ENCODE measurements at regions not wholly inside any gene's neighbourhood (a gene's known extent, or its start where the extent isn't known, plus 50 kb on each side); places are given as distances from the start of the nearest gene placed in this dataset.

DNA sequence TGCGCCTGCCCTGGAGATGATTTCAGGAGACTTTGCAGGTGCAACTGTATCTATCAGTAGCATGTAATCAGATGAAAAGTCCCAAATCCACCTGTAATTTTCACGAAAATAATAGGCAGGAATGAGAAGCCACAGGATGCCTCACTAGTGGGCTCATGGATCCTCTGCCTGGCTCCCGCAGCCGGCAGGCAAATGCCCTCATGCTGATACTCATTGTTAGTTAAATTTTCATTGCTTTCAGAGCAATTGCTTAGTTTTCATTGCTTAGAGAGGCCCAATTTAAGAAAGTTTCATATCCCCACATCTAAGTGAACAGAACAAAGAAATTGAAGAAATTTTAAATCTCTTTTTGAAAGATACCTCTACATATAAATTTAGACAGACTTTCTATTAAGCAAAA lies 57.6 kb upstream of the CTDP1 start:
- no peak for TF ChIP-seq CTCF (IDR thresholded peaks at IDR 0.05)
- TF ChIP-seq EZH2 (IDR thresholded peaks at IDR 0.05; ENCODE audit: borderline replicate concordance, insufficient read depth, low read depth, low read length, poor library complexity, severe bottlenecking) = no peak

All from B cell (primary cell).